GM21717 (cell line): ENCODE measurements at regions not wholly inside any gene's neighbourhood (a gene's known extent, or its start where the extent isn't known, plus 50 kb on each side); places are given as distances from the start of the nearest gene placed in this dataset.

Source experiments
- ATAC-seq: cut with Tn5 transposase; IDR thresholded peaks from one replicate; pipeline ENCODE4 v1.9.1; 2021; ENCODE audit warnings: mild to moderate bottlenecking, moderate library complexity; ENCODE audit not compliant: unreplicated experiment

DNA sequence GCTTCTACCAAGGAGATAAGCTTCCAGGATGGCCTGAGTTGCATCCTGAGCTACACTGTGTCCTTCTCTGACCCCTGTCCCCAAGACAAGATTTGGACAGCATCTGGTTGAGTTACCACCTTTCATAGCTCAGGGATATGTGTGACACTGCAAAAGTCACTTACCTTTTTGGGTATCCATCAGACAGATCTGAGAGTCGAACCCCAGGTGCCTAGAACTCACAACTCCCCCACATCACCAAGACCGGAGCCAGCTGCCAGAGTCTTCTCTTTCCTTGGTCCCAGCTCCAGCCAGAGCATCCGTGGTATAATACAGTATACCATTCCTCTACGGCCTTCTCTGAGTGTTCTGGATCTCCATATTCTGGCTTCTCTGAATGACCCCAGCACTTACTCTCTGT, 133.0 kb downstream of the CD83 start:
- ATAC-seq = no peak

DNA sequence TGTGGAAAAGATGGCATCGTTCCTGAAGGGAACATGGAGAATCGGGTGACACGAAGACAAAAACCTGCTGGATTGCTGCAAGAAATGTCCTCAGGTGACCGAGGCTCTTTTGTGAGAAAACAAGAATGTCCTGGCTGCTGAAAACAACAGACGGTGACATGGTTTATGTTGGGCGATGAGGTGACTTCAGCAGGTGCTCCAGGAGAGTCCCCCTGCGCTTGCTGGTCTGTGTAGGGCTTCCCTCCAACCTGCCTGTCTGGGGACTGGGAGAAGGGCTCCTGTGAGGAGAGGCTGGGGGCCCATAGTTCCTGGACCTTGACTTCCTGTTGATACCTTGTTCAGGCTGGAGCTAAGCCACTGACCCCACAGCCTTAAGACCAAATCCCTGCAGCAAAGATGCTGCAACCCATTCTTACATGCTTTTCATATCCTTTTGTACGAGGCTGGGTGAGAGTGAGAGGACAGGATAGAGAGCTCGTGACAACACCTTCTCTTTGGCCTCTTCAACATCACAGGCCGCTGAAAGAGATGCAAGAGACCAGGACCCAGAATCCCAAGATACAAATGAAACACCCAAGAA, 134.8 kb downstream of the CD83 start:
- no peak for ATAC-seq

DNA sequence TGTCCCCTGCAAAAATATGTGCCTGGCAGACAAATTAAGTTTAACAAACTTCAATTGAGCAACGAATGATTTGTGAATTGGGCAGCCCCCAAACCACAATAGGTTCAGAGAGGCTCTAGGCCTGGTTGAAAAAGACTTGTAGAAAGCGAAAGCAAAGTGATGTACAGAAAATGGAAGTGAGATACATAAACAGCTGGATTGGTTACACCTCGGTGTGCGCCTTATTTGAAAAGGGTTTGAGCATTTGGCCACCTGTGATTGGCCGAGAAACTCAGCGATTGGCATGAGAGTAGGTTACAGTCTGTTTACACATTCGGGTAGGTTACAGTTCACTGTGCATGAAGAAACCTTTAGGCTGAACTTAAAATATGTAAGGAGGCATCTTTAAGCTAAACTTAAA, 136.9 kb downstream of the CD83 start:
- ATAC-seq = peak; percentile 94

DNA sequence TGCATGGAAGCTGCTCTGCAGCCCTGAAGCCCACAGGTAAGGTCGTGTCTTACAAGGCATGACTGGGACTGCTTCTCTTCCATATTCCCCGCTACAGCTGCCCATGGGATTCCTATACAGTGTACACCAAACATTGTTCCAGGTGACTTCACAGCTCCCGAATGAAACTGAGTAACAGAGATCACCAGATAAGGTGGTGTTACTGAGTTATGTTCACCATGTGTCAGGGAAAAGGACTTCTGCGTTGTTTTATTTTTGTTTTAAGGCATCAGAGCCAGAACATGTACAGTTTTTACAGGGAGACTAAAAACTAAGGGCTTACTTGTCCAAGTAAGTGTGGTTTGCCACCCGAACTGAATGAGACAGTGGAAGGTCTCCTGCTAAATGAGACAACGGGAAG, 138.3 kb downstream of the CD83 start:
- ATAC-seq = no peak

DNA sequence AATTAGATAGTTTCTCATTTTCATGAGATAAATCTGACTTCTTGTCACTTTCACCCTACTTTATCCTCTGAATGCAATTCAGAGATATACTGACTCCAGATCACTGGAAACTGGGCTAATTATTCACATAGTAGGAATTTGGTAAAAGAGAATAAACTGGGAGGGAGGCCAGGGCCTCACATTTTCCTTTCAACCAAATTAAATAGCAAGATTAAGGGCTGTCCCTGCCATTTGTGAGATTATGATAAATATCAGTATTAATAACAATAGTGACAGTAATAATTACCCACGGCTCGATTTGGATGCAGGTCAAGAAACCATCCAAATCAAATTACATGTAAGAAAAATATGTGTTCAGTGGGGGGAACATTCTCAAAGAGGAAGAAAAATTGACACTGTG, 140.5 kb downstream of the CD83 start:
- no peak for ATAC-seq

DNA sequence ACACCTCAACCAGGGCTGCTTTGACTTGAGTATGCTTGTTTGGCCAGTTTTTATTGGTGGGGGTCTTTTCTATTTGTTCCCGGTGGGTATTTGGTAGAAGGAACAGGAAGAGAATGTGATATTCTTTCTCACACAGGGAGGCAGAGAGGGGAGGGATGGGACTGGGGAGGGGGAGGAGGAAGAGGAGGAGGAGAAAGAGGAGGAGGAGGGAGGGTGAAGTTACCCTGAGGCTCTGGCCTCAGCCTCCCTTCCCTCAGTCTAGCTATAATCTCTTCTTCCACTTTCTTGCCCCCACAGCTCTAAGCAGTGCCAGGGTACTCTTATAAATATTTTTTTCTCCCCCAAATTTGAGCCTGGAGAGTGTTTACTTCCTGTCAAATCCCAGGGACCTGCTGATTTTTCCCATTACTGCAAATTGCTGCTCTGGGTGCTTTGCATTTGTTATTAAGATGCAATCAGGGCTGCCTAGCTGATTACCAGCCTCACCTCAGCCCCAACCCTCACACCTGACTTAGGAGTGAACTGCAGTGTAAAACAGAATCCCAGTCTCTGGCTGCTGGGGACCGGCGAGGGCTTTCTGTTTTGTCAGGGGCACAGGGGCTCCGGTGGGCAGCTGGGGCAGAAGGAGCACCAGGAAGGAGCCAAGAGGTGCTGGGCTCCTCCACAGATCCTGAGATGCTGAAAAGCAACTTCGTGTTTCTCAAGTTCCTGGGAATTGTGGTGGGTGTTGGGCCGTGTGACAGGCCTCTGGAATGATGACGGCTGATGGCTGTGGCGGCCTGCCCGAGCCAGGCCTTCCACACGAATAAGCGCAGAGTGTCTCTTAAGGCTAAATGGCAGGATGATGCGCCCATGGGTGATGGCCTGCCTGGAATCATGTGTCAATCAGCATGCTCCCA, 141.4 kb downstream of the CD83 start:
- no peak for ATAC-seq

DNA sequence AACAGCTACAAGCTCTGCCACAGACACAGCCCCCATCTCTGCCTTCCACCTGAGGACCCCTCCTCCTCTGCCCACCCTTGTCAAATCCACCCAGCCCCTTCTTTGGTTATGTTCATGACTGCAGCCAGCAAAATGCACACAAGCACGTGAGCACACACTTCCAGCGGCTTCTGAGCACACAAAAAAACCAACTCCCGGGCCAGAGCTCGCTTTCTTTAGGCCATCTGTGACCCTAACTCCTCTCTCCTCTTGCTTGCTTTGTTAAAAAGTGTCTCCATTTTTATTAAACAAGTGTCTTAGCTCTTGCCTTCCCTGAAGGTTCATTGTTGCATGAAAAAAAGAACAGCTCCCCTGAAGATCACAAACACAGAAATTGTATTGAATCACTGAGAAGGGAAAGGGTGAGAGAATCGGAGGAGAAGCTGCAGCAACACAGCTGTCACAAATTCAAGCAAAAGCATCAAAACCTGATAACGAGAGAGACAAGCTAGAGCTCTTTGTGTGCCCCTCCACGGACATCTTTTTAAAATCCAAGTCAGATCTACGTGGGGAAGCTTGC, 142.1 kb downstream of the CD83 start:
- no peak for ATAC-seq

DNA sequence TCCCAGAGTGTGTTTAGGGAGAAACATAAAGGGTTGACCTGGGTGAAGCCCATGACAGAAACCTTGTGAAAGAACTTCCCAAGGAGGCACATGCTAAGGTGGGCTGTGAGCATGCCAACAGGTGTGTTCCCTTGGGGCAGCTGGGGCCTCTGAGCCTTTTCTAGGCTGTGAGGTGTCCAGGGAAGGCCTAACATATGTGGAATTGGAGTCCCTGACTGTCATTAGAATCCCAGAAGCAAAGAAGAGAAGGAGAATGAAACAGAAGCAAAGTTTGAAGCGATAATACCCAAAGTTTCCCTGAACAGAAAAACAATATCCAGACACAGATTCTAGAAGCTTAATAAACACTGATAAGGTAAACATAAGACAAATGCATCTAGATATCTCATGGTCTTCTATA, 143.3 kb downstream of the CD83 start:
- ATAC-seq = no peak

DNA sequence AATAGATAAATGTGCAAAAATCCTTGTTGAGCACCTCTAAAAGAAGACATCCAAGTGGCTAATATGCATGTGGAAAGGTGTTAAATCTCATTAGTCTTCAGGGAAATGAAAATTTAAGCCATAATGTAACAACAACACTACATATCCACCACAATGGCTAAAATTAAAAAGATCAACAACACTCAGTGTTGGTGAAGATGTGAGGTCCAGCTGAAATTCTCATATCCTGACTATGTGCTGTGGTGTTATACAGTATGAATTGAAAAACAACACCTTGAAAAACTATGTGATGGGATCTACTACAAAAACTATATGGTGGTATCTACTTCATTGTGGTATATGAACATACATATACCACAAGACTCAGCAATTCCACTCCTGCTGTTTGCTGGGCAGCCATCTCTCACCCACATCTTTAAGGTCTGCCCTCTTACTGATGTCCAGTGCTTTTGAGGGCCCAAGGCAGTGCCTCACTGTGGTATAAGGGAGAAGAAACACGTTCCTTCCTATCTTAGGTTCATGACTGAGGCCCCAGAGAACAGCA, 146.4 kb downstream of the CD83 start:
- ATAC-seq = no peak

DNA sequence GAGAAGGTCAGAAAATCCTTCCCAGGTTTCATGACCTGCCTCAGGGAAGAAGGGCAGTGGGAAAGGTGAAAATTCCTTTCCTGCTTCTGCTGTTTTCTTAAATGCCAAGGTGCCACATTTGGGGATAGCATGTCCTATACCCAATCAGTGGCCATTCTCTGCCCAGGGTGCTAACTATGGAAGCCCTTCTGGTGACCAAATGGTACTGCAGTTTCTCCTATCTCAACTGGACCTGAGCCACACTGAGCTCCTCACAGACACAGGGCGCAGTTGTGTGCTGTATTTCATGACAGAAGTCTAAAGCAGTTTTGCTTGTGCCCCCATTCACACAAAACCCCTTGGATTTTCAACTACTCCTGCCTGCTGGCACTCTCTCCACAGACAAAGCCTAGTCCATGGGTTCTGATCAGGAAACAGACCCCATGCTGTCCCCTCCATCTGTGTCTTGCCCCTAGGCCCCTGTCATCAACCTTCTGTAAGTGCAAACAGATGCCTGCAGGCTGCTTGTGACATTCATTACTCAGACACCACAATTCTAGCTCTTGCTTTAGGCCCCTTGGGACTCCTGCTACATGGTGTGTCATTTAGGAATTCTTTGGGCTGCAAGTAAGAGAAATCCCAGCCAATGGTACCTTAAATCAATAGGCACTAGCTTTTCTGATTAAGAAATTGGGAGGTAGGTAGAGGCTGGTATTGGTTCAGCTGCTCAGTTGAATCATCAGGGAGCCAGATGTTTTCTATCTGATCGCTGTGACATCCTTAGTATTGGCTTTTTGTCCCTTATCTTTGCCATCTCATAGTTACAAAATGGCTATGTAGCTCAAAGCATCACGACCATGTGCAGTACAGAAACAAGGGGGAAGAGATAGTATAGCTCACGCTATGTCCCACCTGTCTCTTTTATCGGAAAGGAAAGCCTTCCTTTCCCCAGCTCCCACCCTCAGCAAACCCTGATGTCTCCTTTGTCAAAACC, 147.8 kb downstream of the CD83 start:
- ATAC-seq = no peak

DNA sequence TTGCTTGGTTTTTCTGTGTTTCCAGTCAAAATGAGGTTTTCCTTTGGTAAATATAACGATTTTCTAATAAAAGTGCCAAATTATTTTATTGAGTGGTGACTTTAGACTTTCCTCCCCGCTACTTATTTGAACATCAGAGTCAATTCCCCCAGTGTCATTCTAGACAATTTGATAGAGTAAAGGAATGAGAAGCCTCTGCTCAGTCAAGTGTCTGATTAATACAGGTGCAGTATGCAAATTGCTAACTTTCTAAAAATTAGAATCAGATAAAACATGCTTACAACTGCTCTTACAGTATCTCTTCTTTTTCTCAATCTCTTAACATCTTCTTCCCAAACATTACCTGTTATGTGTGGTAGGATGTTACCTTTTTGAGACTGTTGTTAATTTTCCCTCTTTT, 148.7 kb downstream of the CD83 start:
- ATAC-seq = no peak

DNA sequence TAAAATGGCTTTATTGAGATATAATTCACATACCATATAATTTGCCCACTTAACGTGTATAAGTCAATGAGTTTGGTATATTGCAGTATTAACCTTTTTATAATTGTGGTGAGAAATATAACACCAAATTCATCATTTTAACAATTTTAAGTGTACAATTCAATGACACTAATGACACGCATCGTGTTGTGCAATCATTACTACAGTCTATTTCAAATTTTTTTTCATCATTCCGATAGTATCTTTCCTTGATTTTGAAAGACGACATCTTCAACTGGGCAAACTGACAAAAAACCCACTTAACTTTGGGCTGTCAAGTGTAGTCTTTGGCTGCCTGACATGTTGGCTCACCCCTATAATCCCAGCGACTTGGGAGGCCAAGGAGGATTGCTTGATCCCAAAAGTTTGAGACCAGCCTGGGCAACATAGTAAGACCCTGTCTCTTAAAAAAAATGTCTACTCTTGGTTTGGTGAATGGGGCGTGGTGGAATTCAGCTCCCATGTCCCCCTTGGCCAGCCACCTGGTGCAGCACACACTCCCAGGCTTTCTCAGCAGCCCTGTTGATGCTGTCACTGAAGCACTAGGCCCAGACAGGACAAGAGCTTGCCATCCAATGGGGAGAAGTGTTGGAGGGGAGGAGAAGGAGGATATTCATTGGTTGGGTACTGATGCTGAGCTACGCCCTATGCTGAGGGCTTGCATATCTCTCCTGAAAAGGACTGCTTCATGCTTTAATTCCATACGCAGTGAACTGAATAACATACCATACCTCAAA, 150.5 kb downstream of the CD83 start:
- no peak for ATAC-seq

DNA sequence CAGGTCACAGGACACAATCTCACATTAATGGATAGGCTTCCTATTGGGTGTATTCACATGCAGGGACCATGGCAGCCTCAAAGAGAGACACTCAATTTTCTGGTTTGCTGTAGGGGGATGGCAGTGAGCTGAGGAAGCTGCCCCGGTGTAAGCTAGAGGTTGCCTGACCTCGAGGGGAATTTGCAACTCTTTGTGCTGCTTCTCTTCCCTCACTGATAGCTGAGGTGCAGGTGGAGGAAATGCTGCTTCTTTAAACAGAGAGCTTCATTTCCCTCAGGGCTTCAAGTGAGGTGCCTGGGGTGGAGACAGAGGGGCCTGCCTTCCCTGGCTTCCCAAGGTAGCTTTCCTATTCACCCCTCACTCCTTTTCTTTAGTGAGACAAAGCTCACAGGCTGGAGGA, 151.9 kb downstream of the CD83 start:
- ATAC-seq = no peak

DNA sequence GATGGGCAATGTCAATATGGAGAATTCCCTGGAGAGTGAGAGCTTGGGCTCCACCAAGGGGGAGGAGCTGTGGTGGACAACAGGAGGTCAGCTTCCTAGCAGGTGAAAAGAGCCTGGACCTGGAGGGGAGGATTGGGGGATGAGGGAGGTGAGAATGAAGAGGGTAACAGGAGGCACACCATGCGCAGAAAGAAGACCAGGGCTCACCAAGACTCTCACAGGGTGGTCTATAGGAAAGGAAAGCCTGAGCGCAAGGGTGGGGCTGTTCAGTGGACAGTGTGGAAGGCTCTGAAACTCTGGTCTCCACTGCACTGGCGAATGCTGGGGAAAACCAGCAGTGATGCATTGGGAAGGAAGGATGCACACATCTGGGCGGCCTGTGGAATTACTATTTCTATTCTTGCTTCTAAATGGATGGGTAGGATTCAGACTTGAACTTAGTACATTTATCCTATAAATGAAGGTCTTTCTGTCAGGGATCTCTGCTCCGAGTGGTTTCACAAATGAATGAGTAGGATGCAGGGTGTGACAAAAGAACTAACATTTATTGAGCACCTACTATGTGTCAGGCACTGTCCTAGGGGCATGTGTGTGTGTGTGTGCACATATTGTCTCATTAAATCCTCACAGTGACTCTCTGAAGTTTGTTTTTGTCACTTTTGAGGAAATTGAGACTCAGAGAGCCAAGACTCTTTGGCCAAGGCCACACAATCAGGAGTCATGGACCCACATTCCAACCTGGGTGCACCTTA, 152.7 kb downstream of the CD83 start:
- no peak for ATAC-seq

DNA sequence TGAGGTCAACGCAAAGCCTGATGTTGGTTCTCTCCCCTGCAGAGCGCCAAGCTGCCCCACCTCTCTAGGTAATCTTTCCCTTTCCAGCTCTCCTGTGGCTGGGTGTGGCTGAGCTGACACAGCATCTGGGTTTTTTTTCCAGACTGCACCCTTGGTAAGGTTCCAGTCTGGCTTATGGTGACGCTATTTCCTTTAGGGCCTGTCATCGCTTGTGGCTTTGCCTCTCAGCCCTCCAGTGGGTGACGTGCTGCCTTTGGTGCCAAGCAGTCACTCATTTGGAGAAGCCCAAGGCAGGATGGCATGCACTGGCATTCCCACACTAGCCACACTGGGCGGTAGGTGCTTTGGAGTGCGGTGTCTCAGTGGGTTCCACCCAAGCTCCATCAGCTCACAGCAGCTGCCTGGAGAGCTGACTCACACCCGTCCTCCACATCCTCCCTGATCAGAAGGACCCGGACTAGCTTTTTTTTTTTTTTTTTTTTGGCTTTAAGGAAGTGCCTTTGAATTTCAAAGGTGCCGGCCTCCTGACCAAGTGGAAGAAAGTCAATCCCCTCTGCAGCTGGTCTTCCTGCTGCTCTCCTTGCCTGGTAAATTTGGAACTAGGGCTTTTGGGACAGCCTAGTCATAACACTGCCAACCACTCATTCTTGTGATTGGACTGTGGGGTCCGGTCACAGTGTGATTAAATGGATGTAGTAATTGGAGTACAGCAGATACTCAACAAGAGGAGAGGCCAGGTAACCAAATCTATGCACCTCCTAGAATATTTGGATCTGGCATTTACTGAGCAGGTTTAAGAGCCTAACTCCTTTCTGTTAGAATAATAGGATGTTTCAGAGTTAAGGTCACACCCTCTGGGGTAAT, 153.6 kb downstream of the CD83 start:
- no peak for ATAC-seq

DNA sequence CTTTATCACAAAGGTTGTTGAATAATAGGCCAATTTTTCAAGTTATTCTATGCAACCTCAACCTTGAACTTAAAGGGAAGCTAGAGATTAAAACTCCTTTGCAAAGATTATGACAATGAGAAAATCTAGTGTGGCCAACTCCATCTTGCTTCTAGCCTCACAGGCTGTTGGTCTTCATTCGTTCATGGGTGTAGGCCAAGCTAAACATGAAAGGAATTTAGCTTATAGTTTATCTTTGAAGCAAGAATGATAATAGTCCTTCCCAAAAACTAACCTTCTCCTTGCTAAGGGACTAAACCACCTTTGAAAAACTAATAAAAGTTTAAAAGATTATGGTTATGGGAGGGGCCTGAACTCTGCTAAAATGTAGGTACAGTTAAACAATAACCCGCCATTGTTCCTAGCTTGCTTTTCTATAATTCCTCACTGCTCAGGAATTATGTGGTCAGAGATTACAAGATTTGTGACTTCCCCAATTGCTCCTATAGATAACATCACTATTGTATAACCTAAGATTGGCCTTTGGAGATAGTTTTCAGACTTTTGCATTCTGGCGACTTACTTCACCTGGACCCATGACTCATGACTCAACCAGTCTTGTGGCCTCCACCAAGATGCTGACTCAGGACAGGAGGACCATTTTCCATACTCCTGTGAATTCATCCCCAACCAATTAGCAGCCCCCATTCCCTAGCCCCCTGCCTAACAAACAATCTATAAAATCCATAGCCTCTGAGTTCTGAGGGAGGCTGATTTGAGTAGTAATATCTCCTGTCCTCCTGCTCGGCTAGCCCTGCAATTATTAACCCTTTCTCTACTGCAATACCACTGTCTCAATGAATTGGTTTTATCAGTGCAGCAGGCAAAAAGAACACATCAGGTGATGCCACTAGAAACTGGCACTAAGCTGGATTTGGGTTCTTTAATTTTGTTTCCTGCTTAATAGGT, 154.5 kb downstream of the CD83 start:
- no peak for ATAC-seq

DNA sequence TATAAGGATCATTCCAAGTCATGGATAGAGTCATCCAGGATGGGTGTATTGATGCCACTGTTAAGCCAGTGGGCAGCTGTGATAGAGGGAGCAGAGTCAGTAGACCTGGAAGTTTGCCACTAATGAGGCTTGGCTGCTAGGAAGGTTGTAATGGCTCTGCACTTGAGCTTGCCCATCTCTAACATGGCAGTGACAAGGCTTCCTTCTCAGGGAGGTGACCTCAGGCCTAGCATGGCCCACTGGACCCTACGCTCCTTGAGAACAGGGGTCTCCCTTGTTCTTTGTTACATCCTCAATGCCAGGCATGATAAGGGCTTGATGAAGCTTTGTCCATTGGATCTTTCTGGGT, 155.1 kb downstream of the CD83 start:
- ATAC-seq = no peak
